GM12892 (cell line): ENCODE measurements at regions not wholly inside any gene's neighbourhood (a gene's known extent, or its start where the extent isn't known, plus 50 kb on each side); places are given as distances from the start of the nearest gene placed in this dataset.

Experiments
- POLR2A ChIP-seq: IDR thresholded peaks from 2 replicates; pipeline ENCODE4 v1.6.1; 2011; ENCODE audit warnings: low read depth, low read length, control low read depth
- POLR2AphosphoS5 ChIP-seq: IDR thresholded peaks from 2 replicates; pipeline ENCODE4 v1.6.1; 2011; ENCODE audit warnings: low read depth, low read length, control low read depth

- no peak for TF ChIP-seq POLR2AphosphoS5
- TF ChIP-seq POLR2A, result no peak
Observed at GRCh38 chr2:129734343-129735034, 245.0 kb upstream of the RAB6C start.
